DND-41 (cell line): ENCODE measurements at regions not wholly inside any gene's neighbourhood (a gene's known extent, or its start where the extent isn't known, plus 50 kb on each side); places are given as distances from the start of the nearest gene placed in this dataset.

Experiments used
- EZH2 ChIP-seq: IDR thresholded peaks from 3 replicates; pipeline ENCODE4 v1.6.1; 2012; ENCODE audit warnings: borderline replicate concordance, low read depth, mild to moderate bottlenecking, moderate library complexity, low read length, inconsistent platforms; ENCODE audit not compliant: severe bottlenecking
- TF ChIP-seq, protein P1 (sequence below): IDR thresholded peaks from 2 replicates; pipeline ENCODE4 v1.5.1; 2012; ENCODE audit warnings: borderline replicate concordance, low read length, moderate library complexity, mild to moderate bottlenecking; ENCODE audit not compliant: poor library complexity, severe bottlenecking; ENCODE audit errors: extremely low read depth

DNA sequence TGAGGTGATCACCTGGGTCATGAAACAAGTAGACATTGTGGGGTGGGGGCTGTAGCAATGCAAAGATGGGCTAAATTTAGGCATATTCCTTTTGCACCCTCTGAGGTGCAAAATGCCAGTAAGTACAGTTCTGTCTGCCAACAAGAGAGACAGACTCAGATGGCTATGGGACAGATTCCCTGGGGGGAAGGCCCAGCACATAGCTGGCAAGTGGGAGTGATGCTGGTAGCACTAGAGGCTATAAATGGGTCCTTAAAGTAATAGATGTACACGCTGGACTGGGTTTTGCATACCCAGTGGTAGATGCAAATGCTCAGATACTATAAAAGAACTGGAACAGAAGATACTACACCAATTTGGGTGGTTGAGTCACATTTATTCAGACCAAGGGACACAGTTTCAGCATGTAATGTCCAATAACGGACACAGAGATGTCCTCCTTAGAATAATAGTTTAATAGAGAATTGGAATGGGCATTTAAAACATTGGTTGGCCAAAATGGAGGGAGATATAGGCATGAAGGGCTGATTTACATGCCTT lies 67.4 kb upstream of the RNU6-1 start:
- TF ChIP-seq, protein P1, sequence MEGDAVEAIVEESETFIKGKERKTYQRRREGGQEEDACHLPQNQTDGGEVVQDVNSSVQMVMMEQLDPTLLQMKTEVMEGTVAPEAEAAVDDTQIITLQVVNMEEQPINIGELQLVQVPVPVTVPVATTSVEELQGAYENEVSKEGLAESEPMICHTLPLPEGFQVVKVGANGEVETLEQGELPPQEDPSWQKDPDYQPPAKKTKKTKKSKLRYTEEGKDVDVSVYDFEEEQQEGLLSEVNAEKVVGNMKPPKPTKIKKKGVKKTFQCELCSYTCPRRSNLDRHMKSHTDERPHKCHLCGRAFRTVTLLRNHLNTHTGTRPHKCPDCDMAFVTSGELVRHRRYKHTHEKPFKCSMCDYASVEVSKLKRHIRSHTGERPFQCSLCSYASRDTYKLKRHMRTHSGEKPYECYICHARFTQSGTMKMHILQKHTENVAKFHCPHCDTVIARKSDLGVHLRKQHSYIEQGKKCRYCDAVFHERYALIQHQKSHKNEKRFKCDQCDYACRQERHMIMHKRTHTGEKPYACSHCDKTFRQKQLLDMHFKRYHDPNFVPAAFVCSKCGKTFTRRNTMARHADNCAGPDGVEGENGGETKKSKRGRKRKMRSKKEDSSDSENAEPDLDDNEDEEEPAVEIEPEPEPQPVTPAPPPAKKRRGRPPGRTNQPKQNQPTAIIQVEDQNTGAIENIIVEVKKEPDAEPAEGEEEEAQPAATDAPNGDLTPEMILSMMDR: no peak
- no peak for TF ChIP-seq EZH2
